ENCODE measurements at regions not wholly inside any gene's neighbourhood (a gene's known extent, or its start where the extent isn't known, plus 50 kb on each side); places are given as distances from the start of the nearest gene placed in this dataset.
"Not testable (repeated sequence)": the region's sequence is repeated elsewhere in the genome, so short reads cannot be mapped to it uniquely, and the experiment has no call there.

DNA sequence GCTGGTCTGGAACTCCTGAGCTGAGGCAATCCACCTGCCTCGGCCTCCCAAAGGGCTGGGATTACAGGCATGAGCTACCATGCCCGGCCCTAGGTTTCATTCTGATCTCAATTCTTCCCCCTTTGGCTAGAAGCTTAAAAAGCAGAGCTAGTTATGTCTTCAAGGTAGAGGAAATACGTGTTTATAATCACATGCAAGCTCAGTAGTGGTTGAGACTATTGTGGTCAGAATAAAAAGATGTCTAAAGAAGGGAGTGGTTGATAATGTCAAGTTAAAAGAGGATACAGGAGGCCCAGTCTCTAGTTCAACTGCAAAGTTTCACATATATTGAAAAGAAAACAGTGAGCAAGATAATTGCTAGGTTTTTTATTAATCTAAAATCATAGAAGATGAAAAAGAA lies 807.8 kb upstream of the ACVR2A start:
- no peak for DNase-seq

DNA sequence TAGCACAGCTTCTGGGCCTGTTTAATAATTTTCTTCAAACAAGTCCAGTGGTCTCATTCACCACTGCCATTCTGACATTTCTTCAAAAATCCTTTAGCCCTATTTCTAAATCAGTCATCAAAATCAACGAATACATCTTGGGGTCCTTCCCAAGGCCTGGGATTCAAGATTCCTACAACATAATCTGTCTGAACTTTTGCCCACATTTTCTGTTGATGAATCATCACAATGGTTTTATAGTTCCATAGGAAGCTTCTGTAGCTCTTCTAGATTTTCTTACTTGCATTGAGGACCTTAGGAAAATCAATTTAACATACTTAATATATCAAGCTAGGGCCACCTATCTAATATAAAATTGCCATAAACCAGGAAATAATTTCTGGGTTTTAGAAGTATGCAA lies 811.8 kb upstream of the ACVR2A start:
- DNase-seq = no peak

- no peak for DNase-seq
These were observed 812.9 kb upstream of the ACVR2A start for GRCh38 chr2:147031897-147032296.

GRCh38 chr2:147030966-147031720 lies 813.7 kb upstream of the ACVR2A start:
- no peak for DNase-seq

DNA sequence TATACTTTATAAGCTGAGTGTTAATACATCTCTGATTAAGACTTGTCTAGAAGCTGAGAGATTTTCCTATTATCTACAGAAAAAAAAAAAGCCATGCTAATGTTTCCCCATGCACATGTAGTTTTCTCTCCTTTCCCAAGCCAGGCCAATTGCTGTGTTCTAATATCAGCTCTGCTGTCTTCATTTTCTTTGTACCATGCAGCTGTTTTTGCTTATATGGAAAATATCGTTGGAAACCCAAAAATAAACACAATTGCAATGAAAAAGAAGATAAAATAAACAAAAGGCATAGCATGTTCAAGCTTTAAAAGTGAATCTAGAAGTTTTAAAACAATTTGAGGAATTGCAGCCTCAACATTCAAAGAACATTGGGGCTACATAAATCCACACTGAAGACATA lies 817.4 kb upstream of the ACVR2A start:
- no peak for DNase-seq

DNA sequence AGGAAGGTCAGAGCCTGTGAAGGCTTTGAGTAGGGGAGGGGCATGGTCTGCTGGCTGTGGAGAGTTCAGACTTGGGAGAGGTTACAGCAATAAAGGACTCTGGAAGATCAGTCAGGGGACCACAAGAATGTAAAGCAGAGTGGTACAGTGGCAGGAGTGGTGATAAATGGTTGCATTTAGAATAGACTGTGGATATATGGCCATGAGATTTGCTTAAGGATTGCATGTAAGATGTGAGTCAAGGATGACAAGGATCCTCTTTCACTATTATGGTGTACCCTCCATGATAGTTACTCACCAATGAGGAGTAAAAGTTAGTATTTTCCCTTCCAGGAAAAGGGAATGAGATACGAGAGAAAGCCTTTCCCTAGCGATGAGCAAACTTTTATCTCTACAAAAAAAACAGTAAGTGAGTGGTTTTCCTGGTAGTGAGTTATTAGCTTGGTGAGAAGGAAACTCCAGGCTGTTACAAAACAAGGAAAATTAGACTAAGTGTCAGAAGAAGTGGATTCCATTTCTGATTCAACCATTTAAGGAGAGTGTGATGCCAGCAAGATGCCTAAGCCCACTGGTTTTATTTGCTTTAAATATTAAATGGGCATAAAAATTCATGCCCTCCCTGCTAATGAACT lies 818.0 kb upstream of the ACVR2A start:
- peak; percentile 8 for DNase-seq

- no peak for DNase-seq
These were observed 818.9 kb upstream of the ACVR2A start for GRCh38 chr2:147025646-147026585.

- no peak for DNase-seq
These were observed 825.5 kb upstream of the ACVR2A start for GRCh38 chr2:147019311-147019710.

DNA sequence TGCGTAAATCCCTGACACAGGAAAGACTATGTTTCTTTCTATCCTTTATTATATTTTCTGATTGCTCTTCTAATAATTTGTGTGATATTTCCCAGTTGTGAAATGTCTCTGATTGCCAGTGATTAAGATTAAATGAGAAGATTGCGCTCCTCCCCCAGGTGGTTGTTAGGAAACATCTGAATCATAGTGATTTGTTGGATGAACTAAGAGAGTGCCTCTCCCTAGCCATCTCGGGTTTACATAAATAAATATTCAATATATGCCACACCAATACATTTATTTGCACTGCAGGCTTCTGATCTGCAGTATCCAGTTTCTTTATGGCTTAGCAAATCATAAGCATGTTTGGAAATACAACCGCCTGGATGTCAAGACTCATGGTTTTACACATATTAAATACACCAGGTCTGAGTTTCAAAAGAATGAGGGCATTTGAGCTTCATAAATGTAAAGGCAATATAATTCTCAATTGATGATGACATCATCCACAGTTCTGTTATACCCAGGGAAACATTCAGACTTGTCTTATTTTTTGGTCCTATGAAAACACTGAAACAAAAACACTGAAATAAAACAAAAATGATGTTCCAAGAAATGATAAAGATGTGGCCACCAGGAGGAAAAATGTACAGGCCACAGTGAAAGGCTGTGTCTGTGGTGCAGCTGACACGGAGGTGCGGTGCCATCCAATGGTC lies 826.7 kb upstream of the ACVR2A start:
- DNase-seq = no peak

GRCh38 chr2:147016181-147016580 lies 828.6 kb upstream of the ACVR2A start:
- DNase-seq = no peak

- DNase-seq = no peak
These were observed 829.2 kb upstream of the ACVR2A start for GRCh38 chr2:147015591-147015990.

DNA sequence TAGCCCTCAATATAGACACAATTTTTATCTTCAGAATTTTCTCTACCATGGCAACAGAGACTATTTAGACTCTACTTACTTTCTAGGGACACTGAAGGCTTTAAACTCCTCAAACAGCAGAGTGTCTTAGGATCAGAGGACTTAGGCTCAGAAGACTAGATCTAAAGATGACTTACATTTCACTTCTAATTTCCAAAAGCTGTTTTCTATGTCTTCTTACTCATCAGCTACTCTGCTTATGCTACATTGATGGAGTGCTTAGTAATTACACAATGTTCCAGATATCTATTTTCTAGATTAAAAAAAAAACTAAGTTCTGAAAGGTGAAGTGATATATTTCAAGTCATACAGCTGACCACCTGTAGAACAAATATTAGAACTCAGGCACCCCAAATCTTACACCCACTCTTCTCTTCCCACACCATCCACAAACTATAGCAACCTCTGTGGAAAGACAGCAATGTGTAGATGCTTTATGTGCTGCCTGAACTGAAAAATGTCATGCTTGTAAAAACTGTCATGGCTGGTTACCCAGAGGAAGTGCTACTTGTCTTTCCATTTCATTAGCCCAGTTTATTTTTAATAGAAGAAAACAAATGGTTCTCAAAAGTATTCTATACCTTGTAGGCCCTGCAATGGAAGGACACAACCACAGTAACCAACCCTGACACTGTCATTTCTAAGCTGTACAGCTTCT lies 831.0 kb upstream of the ACVR2A start:
- no peak for DNase-seq

DNA sequence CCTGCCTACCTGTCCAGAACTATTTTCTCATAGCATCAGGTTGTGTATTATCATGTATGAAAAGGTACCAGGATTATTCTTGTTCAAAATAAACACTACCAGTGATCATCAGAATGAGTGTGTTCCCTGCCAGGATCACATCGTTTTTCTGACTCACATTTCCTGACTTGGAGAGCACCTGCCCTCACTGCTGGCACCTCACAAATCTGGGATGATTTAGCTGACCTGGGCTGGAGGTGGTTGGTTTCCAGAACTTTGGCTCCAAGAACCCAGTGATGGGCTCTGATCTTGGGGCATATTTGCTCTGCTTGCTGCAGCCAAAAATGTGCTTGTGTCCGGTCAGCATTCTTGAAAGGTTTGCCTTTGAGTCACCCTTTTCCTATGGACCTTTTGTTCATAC lies 836.3 kb upstream of the ACVR2A start:
- DNase-seq = no peak

DNA sequence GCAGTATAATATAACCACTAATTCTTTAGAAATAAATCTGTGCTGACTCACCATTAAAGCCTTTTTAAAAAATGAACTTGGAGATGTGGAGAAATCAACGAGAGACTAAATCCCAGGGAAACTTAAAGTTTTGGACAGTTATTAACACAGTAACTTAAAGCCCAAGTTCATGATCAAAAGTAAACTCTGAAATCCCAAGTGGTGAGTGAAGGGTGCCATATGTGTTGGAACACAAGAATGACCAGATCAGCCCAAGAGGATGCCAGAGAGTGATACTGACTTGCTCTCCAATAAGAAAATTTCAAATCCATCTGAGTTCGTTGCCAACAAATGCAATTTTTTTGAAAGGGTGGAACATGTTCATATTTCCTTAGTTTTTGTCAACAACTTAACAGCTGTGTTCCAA lies 838.1 kb upstream of the ACVR2A start:
- DNase-seq = no peak

GRCh38 chr2:147003081-147003480 lies 841.7 kb upstream of the ACVR2A start:
- DNase-seq = no peak

- DNase-seq = no peak
These were observed 842.6 kb upstream of the ACVR2A start for GRCh38 chr2:147002256-147002655.

DNA sequence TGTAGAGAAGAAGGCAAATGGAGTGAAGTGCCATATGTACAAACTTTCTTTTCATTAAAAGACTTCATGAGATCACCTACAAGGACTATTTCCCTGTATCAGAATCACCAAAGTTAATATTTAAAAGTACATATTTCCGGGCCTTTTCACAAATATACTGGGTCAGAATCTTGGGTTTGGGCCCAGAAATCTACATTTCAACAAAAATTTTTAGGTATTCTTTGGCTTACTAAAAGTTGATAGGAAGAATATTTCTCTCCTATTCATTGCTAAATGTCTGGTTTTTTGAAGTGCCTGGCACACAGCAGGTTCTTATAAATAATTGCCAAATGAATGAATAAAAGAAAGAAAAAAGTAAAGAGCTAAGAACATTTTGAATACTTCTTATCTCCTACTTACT lies 843.8 kb upstream of the ACVR2A start:
- no peak for DNase-seq

DNA sequence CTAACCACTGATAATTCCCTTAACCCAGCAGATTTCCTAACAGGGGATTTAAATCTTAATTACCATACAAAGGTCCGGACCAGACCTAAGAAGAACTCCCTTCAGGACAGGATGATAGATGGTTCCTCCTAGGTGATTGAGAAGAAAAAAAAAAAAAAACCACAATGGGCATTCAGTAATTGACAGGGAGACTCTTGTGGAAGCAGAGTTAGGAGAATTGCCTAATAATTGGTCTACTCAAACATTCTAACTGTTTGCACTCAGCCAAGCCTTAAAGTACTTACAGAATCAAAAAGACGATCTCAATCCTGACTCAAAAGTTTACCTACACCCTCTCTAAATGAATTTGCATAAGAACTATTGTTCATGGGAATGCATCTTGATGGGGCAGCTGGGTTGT lies 844.7 kb upstream of the ACVR2A start:
- DNase-seq = not testable (repeated sequence)

GRCh38 chr2:146997945-146998344 lies 846.9 kb upstream of the ACVR2A start:
- no peak for DNase-seq

- no peak for DNase-seq
These were observed 847.3 kb upstream of the ACVR2A start for GRCh38 chr2:146997488-146997887.

DNA sequence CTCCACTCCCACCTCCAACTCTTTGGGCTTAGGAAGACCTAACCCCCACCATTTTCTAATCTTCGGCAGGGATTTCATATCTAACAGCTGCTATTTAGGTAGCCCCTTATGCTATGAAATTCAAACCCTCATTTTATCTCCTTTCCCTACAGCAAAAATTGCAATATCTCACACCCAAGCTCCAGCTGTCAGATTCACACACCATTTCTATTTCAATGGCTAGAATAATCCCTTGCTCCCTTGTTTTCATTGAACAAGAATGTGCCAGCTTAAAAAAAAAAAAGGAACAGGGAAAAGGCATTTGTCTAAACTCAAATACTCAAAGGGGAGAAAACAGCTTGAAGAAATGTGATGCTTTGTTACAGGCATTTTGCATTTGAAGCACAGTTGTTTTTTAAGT lies 850.6 kb upstream of the ACVR2A start:
- DNase-seq = no peak

- no peak for DNase-seq
These were observed 852.4 kb upstream of the ACVR2A start for GRCh38 chr2:146992466-146992865.
